Stimulated activated memory B cell treated with anti-CD40 and anti-IgM and Interleukin-4, amounts not matched to agents 10 μg/mL and 1 μg/mL and 100 μg/mL, for 72 hours (primary cell): ENCODE measurements at regions not wholly inside any gene's neighbourhood (a gene's known extent, or its start where the extent isn't known, plus 50 kb on each side); places are given as distances from the start of the nearest gene placed in this dataset.
"Not testable (repeated sequence)": the region's sequence is repeated elsewhere in the genome, so short reads cannot be mapped to it uniquely, and the experiment has no call there.

Source experiments
- ATAC-seq: fragments of 150-1000 bp; cut with Tn5 transposase; 2 replicates; pipeline ENCODE4 v1.10.0; 2021
- H3K27ac Mint-ChIP-seq: one replicate; pipeline ENCODE4 v1.8.0; 2022; ENCODE audit warnings: mild to moderate bottlenecking, mixed read lengths
- H3K27me3 Mint-ChIP-seq: one replicate; pipeline ENCODE4 v1.8.0; 2022; ENCODE audit warnings: mixed read lengths
- H3K36me3 Mint-ChIP-seq: one replicate; pipeline ENCODE4 v1.8.0; 2022; ENCODE audit warnings: mixed read lengths
- H3K4me1 Mint-ChIP-seq: one replicate; pipeline ENCODE4 v1.8.0; 2022; ENCODE audit warnings: mixed read lengths
- H3K4me3 Mint-ChIP-seq: one replicate; pipeline ENCODE4 v1.8.0; 2022; ENCODE audit warnings: mild to moderate bottlenecking, moderate library complexity, mixed read lengths
- H3K9me3 Mint-ChIP-seq: one replicate; pipeline ENCODE4 v1.8.0; 2022; ENCODE audit warnings: mixed read lengths

GRCh38 chr7:66474441-66474840, 154.2 kb upstream of the KCTD7 start:
- H3K27ac Mint-ChIP-seq = no peak overlapping the region
- no peaks in the 10 kb centered on the region for H3K27me3 Mint-ChIP-seq
- peak; percentile 43 for ATAC-seq
- no peaks in the 10 kb centered on the region for H3K9me3 Mint-ChIP-seq
- H3K4me1 Mint-ChIP-seq = no peaks in the 10 kb centered on the region
- no peak overlapping the region for H3K4me3 Mint-ChIP-seq
- H3K36me3 Mint-ChIP-seq = peaks cover 37% of the 10 kb centered on the region

- not testable (repeated sequence) for ATAC-seq, H3K9me3 Mint-ChIP-seq, H3K27ac Mint-ChIP-seq, H3K4me1 Mint-ChIP-seq, H3K4me3 Mint-ChIP-seq, H3K27me3 Mint-ChIP-seq
- peaks cover 49% of the 10 kb centered on the region for H3K36me3 Mint-ChIP-seq
These were observed 152.6 kb upstream of the KCTD7 start for GRCh38 chr7:66476056-66476455.

- H3K27me3 Mint-ChIP-seq, ATAC-seq, H3K4me1 Mint-ChIP-seq, H3K27ac Mint-ChIP-seq, H3K9me3 Mint-ChIP-seq, H3K4me3 Mint-ChIP-seq: not testable (repeated sequence)
- peaks cover 65% of the 10 kb centered on the region for H3K36me3 Mint-ChIP-seq
These were observed 150.8 kb upstream of the KCTD7 start for GRCh38 chr7:66477822-66478397.

GRCh38 chr7:66481229-66481628, 147.5 kb upstream of the KCTD7 start:
- H3K9me3 Mint-ChIP-seq, H3K27me3 Mint-ChIP-seq, H3K4me3 Mint-ChIP-seq, H3K4me1 Mint-ChIP-seq, ATAC-seq, H3K27ac Mint-ChIP-seq: not testable (repeated sequence)
- peaks cover 70% of the 10 kb centered on the region for H3K36me3 Mint-ChIP-seq

- not testable (repeated sequence) for H3K4me1 Mint-ChIP-seq, H3K27ac Mint-ChIP-seq, H3K9me3 Mint-ChIP-seq, ATAC-seq, H3K4me3 Mint-ChIP-seq, H3K27me3 Mint-ChIP-seq
- H3K36me3 Mint-ChIP-seq = peaks cover 18% of the 10 kb centered on the region
These were observed 139.6 kb upstream of the KCTD7 start for GRCh38 chr7:66489065-66489464.

- H3K27me3 Mint-ChIP-seq, H3K9me3 Mint-ChIP-seq, H3K4me3 Mint-ChIP-seq, H3K27ac Mint-ChIP-seq, ATAC-seq: not testable (repeated sequence)
- peaks cover 17% of the 10 kb centered on the region for H3K36me3 Mint-ChIP-seq
- peaks cover 11% of the 10 kb centered on the region for H3K4me1 Mint-ChIP-seq
These were observed 138.9 kb upstream of the KCTD7 start for GRCh38 chr7:66489741-66490140.

GRCh38 chr7:66490979-66491378, 137.7 kb upstream of the KCTD7 start:
- not testable (repeated sequence) for H3K9me3 Mint-ChIP-seq, H3K27me3 Mint-ChIP-seq, H3K36me3 Mint-ChIP-seq, H3K4me3 Mint-ChIP-seq, H3K27ac Mint-ChIP-seq, ATAC-seq
- H3K4me1 Mint-ChIP-seq = peaks cover 11% of the 10 kb centered on the region

GRCh38 chr7:66492405-66492804, 136.3 kb upstream of the KCTD7 start:
- H3K27me3 Mint-ChIP-seq, ATAC-seq, H3K9me3 Mint-ChIP-seq: not testable (repeated sequence)
- peak overlapping the region; percentile 90 for H3K4me3 Mint-ChIP-seq
- H3K4me1 Mint-ChIP-seq = peaks cover 11% of the 10 kb centered on the region
- peak overlapping the region; percentile 96 for H3K27ac Mint-ChIP-seq
- peaks cover 11% of the 10 kb centered on the region for H3K36me3 Mint-ChIP-seq

- Mint-ChIP-seq H3K36me3 (peaks cover 10% of the 10 kb centered on the region), H3K4me1 (peaks cover 11% of the 10 kb centered on the region), H3K27me3 (no peaks in the 10 kb centered on the region), H3K27ac (peak overlapping the region; percentile 96), H3K4me3 (peak overlapping the region; percentile 90), H3K9me3 (no peaks in the 10 kb centered on the region)
- peak; percentile 99 for ATAC-seq
These were observed 135.2 kb upstream of the KCTD7 start for GRCh38 chr7:66493235-66494205.

GRCh38 chr7:66497346-66497745, 131.3 kb upstream of the KCTD7 start:
- no peak overlapping the region for H3K4me3 Mint-ChIP-seq
- peaks cover 5% of the 10 kb centered on the region for H3K36me3 Mint-ChIP-seq
- ATAC-seq = no peak
- no peak overlapping the region for H3K27ac Mint-ChIP-seq
- H3K9me3 Mint-ChIP-seq = no peaks in the 10 kb centered on the region
- H3K4me1 Mint-ChIP-seq = peaks cover 11% of the 10 kb centered on the region
- no peaks in the 10 kb centered on the region for H3K27me3 Mint-ChIP-seq

GRCh38 chr7:66500087-66500486, 128.6 kb upstream of the KCTD7 start:
- no peak for ATAC-seq
- no peaks in the 10 kb centered on the region for H3K9me3 Mint-ChIP-seq
- no peak overlapping the region for H3K4me3 Mint-ChIP-seq
- peaks cover 5% of the 10 kb centered on the region for H3K36me3 Mint-ChIP-seq
- H3K27me3 Mint-ChIP-seq = peaks cover 11% of the 10 kb centered on the region
- H3K4me1 Mint-ChIP-seq = peaks cover 4% of the 10 kb centered on the region
- no peak overlapping the region for H3K27ac Mint-ChIP-seq

- Mint-ChIP-seq H3K4me1 (peaks cover 4% of the 10 kb centered on the region), H3K4me3 (no peak overlapping the region), H3K27ac (no peak overlapping the region), H3K27me3 (peaks cover 21% of the 10 kb centered on the region), H3K36me3 (no peaks in the 10 kb centered on the region), H3K9me3 (no peaks in the 10 kb centered on the region)
- no peak for ATAC-seq
These were observed 126.2 kb upstream of the KCTD7 start for GRCh38 chr7:66502230-66503035.

GRCh38 chr7:66503036-66503370, 125.7 kb upstream of the KCTD7 start:
- H3K9me3 Mint-ChIP-seq = no peaks in the 10 kb centered on the region
- H3K4me3 Mint-ChIP-seq = no peak overlapping the region
- H3K4me1 Mint-ChIP-seq = peaks cover 4% of the 10 kb centered on the region
- no peaks in the 10 kb centered on the region for H3K36me3 Mint-ChIP-seq
- no peak overlapping the region for H3K27ac Mint-ChIP-seq
- no peak for ATAC-seq
- H3K27me3 Mint-ChIP-seq = peaks cover 21% of the 10 kb centered on the region

GRCh38 chr7:66503551-66504031, 125.1 kb upstream of the KCTD7 start:
- ATAC-seq = no peak
- Mint-ChIP-seq H3K4me3 (no peak overlapping the region), H3K27ac (no peak overlapping the region), H3K4me1 (peaks cover 4% of the 10 kb centered on the region), H3K9me3 (no peaks in the 10 kb centered on the region), H3K36me3 (no peaks in the 10 kb centered on the region), H3K27me3 (peaks cover 26% of the 10 kb centered on the region)

- peaks cover 32% of the 10 kb centered on the region for H3K27me3 Mint-ChIP-seq
- H3K4me3 Mint-ChIP-seq = no peak overlapping the region
- no peak for ATAC-seq
- no peak overlapping the region for H3K27ac Mint-ChIP-seq
- H3K9me3 Mint-ChIP-seq = no peaks in the 10 kb centered on the region
- H3K4me1 Mint-ChIP-seq = peaks cover 4% of the 10 kb centered on the region
- H3K36me3 Mint-ChIP-seq = no peaks in the 10 kb centered on the region
These were observed 124.5 kb upstream of the KCTD7 start for GRCh38 chr7:66504131-66504530.
